GM18511 (cell line): ENCODE measurements at regions not wholly inside any gene's neighbourhood (a gene's known extent, or its start where the extent isn't known, plus 50 kb on each side); places are given as distances from the start of the nearest gene placed in this dataset.

Source experiments
- ATAC-seq: cut with Tn5 transposase; IDR thresholded peaks from one replicate; pipeline ENCODE4 v1.9.1; 2021; ENCODE audit warnings: mild to moderate bottlenecking, moderate library complexity; ENCODE audit not compliant: unreplicated experiment

- no peak for ATAC-seq
These were observed 68.1 kb upstream of the PODXL start for GRCh38 chr7:131624536-131624935.

- ATAC-seq, result no peak
These were observed 66.7 kb upstream of the PODXL start for GRCh38 chr7:131623154-131623553.

GRCh38 chr7:131621652-131622051 is 65.2 kb upstream of the PODXL start:
- ATAC-seq, result no peak

DNA sequence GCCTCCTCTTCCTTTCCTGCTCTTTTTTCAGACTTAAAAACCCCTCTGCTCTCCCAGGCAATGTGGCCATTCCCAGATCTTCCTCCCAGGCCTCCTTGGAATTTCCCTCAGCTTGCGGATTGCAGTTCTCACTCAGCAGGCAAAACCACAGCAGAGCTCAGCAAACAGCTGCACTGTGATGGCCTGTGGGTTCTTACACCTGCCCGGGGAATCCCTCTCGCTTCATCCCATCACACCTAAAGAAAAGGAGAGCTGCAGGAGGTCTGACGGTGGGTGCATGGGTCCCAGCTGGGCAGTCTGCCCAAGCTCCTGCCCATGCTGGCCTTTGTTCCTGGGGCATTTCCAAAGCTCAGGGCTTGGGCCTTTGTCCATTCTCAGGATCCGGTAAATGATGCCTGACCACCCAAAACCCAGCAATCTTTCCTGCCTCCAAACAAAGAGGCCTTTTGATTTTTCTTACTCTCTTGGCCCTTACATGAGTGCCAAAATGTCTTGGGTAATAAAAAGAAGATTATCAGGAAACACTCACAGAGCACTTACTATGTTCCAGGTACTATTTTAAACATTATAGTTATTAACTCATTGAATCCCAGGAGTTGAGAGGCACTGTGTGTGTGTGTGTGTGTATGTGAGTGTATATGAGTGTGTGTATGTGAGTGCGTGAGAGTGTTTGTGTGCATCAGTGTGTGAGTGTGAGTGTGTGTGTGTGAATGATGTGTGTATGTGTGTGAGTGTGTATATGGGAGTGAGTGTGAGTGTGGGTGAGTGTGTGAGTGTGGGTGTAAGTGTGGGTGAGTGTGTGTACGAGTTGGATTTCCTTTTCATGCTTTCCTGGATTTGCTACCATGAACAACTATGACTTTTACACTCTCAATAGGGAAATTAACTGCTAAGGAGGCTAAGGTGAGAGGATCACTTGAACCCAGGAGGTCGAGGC is 64.5 kb upstream of the PODXL start:
- ATAC-seq, result no peak

DNA sequence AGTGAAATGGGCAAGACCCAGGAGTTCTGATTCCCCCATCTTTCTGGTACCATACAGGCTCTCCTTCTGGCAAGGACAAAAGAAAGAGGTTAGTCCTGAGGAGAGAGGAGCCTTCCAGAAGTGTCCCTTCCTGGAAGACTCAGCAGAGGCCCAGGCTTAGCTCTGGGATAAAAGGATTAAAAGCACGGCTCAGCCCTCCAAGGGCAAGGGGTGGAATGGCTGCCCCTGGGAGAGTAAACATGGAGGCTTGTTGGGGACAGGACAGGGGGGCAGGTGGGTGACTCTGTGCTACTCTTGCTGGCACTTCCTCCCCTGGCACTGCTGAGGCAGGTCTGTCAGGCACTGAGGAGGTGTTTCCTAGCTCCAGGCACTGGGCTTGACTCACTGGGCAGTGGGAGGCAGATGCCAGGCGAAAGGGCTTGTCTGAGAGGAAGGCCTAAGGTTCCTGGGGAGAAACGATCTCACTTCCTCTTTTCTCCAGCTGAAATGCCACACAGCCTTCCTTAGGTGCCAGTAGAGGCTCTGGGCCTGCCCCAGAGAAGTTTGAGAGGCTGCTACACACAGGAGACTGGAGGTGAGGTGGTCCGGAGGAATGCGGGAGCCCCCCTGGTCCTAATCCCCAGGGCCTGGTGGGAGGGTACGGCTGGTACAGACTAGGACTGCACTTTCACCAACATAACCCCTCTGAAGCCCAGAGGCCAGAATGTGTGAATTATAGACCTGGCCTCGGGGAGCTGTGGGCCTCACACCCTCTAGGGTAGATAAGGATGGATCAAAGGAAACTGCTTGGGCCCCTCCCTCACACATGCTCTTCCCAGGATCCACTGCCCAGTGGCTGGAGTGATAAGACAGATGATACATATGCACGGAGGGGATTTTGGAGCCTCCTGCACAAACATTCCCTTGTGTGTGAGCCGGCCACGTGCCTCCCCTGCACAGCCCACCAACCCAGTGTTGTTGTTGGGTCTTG is 63.2 kb upstream of the PODXL start:
- ATAC-seq, result no peak

DNA sequence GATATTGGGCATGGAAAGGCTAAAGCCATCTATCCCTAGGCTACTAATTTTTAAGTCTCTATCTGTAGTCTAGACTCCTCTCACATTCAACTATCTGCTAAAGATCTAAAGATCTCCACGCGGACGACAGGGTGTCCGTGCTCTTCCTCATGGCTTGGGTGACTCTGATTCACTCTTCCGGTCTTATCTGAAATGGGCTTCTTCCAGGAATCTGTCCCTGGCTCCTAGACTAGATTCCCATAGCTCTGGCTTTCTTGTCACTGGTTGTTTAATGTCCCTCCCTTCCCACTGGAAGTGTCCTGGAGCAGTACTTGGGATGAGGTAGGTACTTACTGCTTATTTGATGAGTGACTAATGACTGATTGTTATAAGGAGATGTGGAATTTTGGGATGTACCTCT is 62.0 kb upstream of the PODXL start:
- no peak for ATAC-seq

DNA sequence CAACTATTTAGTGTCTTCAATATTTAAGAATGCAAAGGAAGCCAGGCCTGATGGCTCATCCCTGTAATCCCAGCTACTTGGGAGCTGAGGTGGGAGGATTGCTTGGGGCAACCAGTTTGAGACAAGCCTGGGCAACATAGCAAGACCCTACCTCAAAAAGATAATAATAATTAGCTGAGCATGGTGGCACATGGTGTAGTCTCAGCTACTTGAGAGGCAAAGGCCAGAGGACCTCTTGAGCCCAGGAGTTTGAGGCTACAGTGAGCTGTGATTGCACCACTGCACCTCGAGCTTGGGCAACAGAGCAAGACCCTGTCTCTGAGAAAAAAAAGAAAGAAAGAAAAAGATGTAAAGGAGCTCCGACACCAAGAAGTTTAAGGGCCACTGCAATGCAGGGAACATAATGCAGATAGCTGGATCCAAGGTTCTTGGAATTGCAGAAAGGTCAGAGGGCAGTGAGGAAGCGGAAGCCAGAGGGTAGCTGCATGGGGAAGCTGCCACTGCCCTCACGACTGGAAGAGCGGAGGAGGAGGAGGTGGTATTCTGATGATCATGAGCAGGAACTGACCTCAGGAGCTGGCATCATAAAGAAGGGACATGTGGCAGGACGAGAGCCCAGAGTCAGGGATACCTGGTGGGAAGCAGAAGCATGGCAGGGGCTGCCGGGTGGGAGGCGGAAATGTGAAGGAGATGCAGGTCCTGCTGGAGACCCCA is 60.2 kb upstream of the PODXL start:
- ATAC-seq, result no peak

DNA sequence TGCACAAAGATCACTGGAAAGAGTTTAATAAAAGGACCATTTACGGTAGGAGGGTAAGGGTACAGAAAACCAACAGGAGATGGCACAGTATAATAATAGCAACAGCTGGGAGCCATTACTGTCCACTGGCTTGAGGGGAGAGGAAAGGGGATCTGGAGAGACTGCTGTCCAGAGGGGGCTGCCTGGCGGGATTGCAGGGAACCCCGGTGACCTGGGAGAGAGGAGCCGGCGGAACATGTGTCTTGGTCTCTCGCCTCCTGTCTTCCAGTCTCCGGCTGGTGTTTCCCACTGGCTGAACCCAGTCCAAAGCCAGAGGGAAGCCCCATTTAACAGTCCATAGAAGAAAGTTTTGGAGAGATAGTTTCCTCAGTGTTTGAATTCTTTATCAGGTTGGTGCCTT is 57.5 kb upstream of the PODXL start:
- ATAC-seq, result no peak

- no peak for ATAC-seq
These were observed 53.6 kb upstream of the PODXL start for GRCh38 chr7:131610007-131610406.

DNA sequence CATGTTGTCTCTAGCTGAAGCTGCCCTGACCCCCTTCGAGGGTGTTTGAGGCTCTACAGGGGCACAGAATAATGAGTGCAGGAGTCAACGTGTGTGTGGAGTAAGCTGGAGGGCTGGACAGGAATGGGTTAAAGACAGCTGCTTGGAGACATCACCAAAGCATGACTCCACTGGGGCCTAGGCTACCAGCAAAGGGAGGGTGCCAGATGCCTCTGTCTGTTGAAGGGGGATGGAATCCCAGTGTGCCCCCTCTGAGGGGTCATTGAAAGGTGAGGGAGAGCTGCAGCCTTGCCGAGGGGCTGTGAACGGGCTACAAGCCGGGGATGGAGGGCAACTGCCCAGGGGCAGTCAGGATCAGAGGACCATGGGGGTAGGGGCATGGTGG is 51.7 kb upstream of the PODXL start:
- ATAC-seq, result no peak

DNA sequence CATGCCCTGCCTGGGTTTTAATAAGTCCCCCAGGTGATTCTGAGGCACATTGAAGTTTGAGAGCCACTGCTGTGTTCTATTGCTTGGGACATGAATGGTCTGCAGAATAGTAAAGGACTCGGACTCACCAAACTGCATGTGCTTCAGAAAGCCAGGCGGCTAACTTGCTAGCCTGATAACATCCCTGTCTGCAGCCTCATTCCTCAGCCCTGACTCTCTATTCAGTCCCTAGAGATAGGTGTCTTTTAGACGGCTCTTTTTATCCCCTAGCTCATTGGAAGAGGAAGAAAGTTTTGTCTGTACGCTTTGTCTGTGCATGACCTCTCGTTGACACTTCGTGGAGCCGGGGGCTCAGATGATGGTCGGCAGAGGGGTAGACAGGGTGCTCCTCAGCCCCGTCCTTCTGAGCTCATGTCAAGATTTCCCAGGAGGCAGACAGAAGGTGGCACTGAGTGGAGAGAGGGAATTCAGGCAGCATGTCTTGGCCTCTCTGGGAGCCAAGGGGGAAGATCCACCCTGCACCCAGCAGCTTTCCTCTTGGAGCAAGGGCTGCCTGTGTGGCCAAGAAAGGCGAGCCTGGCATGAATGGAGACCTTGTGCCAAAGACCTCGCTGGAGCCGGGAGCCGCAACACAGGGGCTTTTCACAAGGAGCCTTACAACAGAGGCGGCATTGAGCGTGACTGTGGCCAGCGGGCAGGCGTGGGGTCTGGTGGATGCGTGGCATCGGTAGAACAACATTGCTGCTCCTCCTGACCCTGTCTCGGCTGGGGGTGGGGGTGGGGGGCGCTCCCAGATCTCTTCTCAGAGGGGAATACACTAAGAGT is 51.1 kb upstream of the PODXL start:
- ATAC-seq, result no peak

GRCh38 chr7:131606346-131607290 is 50.2 kb upstream of the PODXL start:
- no peak for ATAC-seq
